OCI-LY1 (cell line): ENCODE measurements at regions not wholly inside any gene's neighbourhood (a gene's known extent, or its start where the extent isn't known, plus 50 kb on each side); places are given as distances from the start of the nearest gene placed in this dataset.
"Not testable (repeated sequence)": the region's sequence is repeated elsewhere in the genome, so short reads cannot be mapped to it uniquely, and the experiment has no call there.

Source experiments
- H2AFZ ChIP-seq: fragments of 200-600 bp; sonication (generic), shearing (Covaris generic); 2 replicates; pipeline ENCODE4 v1.6.0; 2014; ENCODE audit warnings: antibody characterized with exemption, mild to moderate bottlenecking, low read length
- H3F3A ChIP-seq: fragments of 200-600 bp; sonication (generic), shearing (Covaris generic); 2 replicates; pipeline ENCODE4 v1.6.0; 2014; ENCODE audit warnings: mild to moderate bottlenecking, antibody characterized with exemption, low read length, moderate library complexity; ENCODE audit not compliant: insufficient read depth
- H3K27ac ChIP-seq: fragments of 200-600 bp; sonication (generic); 2 replicates; pipeline ENCODE4 v1.5.1; 2014; ENCODE audit warnings: low read length, mixed run types, mild to moderate bottlenecking, low read depth; ENCODE audit not compliant: poor library complexity, severe bottlenecking
- H3K27me3 ChIP-seq: fragments of 200-600 bp; sonication (generic); 2 replicates; pipeline ENCODE4 v1.6.0; 2014; ENCODE audit warnings: antibody characterized with exemption, mild to moderate bottlenecking, low read length, moderate library complexity; ENCODE audit not compliant: insufficient read depth
- H3K36me3 ChIP-seq: fragments of 200-600 bp; sonication (generic); 2 replicates; pipeline ENCODE4 v1.6.1; 2014; ENCODE audit warnings: mild to moderate bottlenecking, antibody characterized with exemption, low read length, moderate library complexity, mixed read lengths; ENCODE audit not compliant: insufficient read depth
- H3K4me1 ChIP-seq: fragments of 200-600 bp; sonication (generic); 2 replicates; pipeline ENCODE4 v1.5.1; 2014; ENCODE audit warnings: mild to moderate bottlenecking, low read length, moderate library complexity; ENCODE audit not compliant: insufficient read depth, severe bottlenecking
- H3K4me2 ChIP-seq: fragments of 200-600 bp; sonication (generic), shearing (Covaris generic); 2 replicates; pipeline ENCODE4 v1.6.1; 2014; ENCODE audit warnings: low read length
- H3K4me3 ChIP-seq: fragments of 200-600 bp; sonication (generic); 2 replicates; pipeline ENCODE4 v1.5.1; 2014; ENCODE audit warnings: low read length, low read depth, mild to moderate bottlenecking, mixed read lengths; ENCODE audit not compliant: poor library complexity, severe bottlenecking
- H3K79me2 ChIP-seq: fragments of 200-600 bp; shearing (Covaris generic); 2 replicates; pipeline ENCODE4 v1.6.1; 2016; ENCODE audit warnings: mixed run types, low read length, mixed read lengths; ENCODE audit not compliant: insufficient read depth
- H3K9ac ChIP-seq: fragments of 200-600 bp; sonication (generic), shearing (Covaris generic); 2 replicates; pipeline ENCODE4 v1.6.1; 2014; ENCODE audit warnings: mild to moderate bottlenecking, low read length, mixed read lengths
- H3K9me2 ChIP-seq: fragments of 200-600 bp; sonication (generic), shearing (Covaris generic); 2 replicates; pipeline ENCODE4 v1.6.1; 2014; ENCODE audit warnings: low read depth, mild to moderate bottlenecking, low read length, mixed read lengths
- H3K9me3 ChIP-seq: fragments of 200-600 bp; shearing (Covaris generic); 2 replicates; pipeline ENCODE4 v1.6.1; 2014; ENCODE audit warnings: low read length, mixed read lengths
- H4K20me1 ChIP-seq: fragments of 200-600 bp; sonication (generic), shearing (Covaris generic); 2 replicates; pipeline ENCODE4 v1.6.0; 2016; ENCODE audit warnings: mild to moderate bottlenecking, low read length; ENCODE audit not compliant: insufficient read depth
- CTCF ChIP-seq: fragments of 200-600 bp; sonication (generic), shearing (Covaris generic); IDR thresholded peaks from 2 replicates; pipeline ENCODE4 v1.5.1; 2017; ENCODE audit warnings: mild to moderate bottlenecking, antibody characterized with exemption, low read length, moderate library complexity, mixed read lengths
- EZH2 ChIP-seq: fragments of 200-600 bp; sonication (generic), shearing (Covaris generic); IDR thresholded peaks from 2 replicates; pipeline ENCODE4 v1.8.0; 2017; ENCODE audit warnings: borderline replicate concordance, mixed run types, mild to moderate bottlenecking, antibody characterized with exemption, low read length, moderate library complexity, mixed read lengths

GRCh38 chrY:12496007-12496406 lies 205.0 kb upstream of the USP9Y start:
- TF ChIP-seq EZH2: no peak
- Histone ChIP-seq H3K9me2 (no peaks in the 10 kb centered on the region), H3K27me3 (no peaks in the 10 kb centered on the region), H4K20me1 (no peaks in the 10 kb centered on the region), H3K36me3 (no peaks in the 10 kb centered on the region), H3K27ac (no peak overlapping the region), H3K4me1 (no peaks in the 10 kb centered on the region), H3K9ac (no peak overlapping the region), H3F3A (no peaks in the 10 kb centered on the region), H3K79me2 (no peaks in the 10 kb centered on the region), H3K4me2 (no peak overlapping the region), H3K9me3 (no peaks in the 10 kb centered on the region), H2AFZ (no peak overlapping the region), H3K4me3 (no peak overlapping the region)

GRCh38 chrY:12500096-12500495 lies 200.9 kb upstream of the USP9Y start:
- Histone ChIP-seq H2AFZ (no peak overlapping the region), H4K20me1 (no peaks in the 10 kb centered on the region), H3K9ac (no peak overlapping the region), H3F3A (no peaks in the 10 kb centered on the region), H3K9me2 (no peaks in the 10 kb centered on the region), H3K36me3 (no peaks in the 10 kb centered on the region), H3K27ac (no peak overlapping the region), H3K4me1 (no peaks in the 10 kb centered on the region), H3K4me2 (no peak overlapping the region), H3K27me3 (no peaks in the 10 kb centered on the region), H3K9me3 (no peaks in the 10 kb centered on the region), H3K4me3 (no peak overlapping the region), H3K79me2 (no peaks in the 10 kb centered on the region)
- TF ChIP-seq CTCF: no peak
- no peak for TF ChIP-seq EZH2

GRCh38 chrY:12504028-12504427 lies 197.0 kb upstream of the USP9Y start:
- not testable (repeated sequence) for H3K27ac ChIP-seq, H3K4me1 ChIP-seq, H3F3A ChIP-seq, H3K9me2 ChIP-seq, H2AFZ ChIP-seq, H4K20me1 ChIP-seq, H3K36me3 ChIP-seq, H3K79me2 ChIP-seq, H3K4me2 ChIP-seq, H3K9me3 ChIP-seq, H3K4me3 ChIP-seq, H3K27me3 ChIP-seq, H3K9ac ChIP-seq

DNA sequence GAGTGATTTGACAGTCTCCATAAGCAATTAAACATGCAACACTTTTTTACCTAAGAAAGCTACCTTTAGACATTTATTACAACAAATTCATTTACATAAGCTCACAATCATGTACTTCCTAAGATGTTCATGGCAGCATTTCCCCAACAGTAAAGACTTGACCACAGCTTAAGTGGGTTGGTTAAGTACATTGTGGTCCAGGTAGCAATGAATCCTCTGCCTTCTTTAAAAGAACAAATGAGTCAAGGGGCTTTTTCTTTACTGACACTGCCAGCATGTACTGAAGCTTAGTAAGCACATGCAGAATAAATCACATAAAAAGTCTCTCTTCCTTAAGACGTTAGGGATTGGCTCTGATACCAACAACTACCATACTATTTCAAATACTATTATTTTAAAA lies 183.7 kb upstream of the USP9Y start:
- no peak overlapping the region for H3K9ac ChIP-seq
- H3K9me3 ChIP-seq: no peaks in the 10 kb centered on the region
- no peaks in the 10 kb centered on the region for H3F3A ChIP-seq
- TF ChIP-seq CTCF: no peak
- H3K36me3 ChIP-seq: no peaks in the 10 kb centered on the region
- H3K4me3 ChIP-seq: no peak overlapping the region
- no peak overlapping the region for H3K27ac ChIP-seq
- no peak overlapping the region for H3K4me2 ChIP-seq
- H4K20me1 ChIP-seq: no peaks in the 10 kb centered on the region
- H3K9me2 ChIP-seq: no peaks in the 10 kb centered on the region
- no peaks in the 10 kb centered on the region for H3K27me3 ChIP-seq
- no peak overlapping the region for H2AFZ ChIP-seq
- no peaks in the 10 kb centered on the region for H3K79me2 ChIP-seq
- H3K4me1 ChIP-seq: no peaks in the 10 kb centered on the region
